NCI-H1092 treated with DMSO at 0.1 percent for 48 hours (cell line): ENCODE measurements at regions not wholly inside any gene's neighbourhood (a gene's known extent, or its start where the extent isn't known, plus 50 kb on each side); places are given as distances from the start of the nearest gene placed in this dataset.

ENCODE experiments used
- DNase-seq: peaks from one replicate; lab custom pipeline; 2025; lab: John Stamatoyannopoulos, UW

GRCh38 chr2:199627417-199627816, 169.7 kb upstream of the SATB2 start:
- DNase-seq: no peak

- DNase-seq: no peak
These were observed 167.2 kb upstream of the SATB2 start for GRCh38 chr2:199624958-199625357.

- no peak for DNase-seq
These were observed 154.9 kb upstream of the SATB2 start for GRCh38 chr2:199612509-199613130.

GRCh38 chr2:199607914-199608313, 150.2 kb upstream of the SATB2 start:
- DNase-seq: no peak

GRCh38 chr2:199606193-199606780, 148.5 kb upstream of the SATB2 start:
- no peak for DNase-seq

GRCh38 chr2:199603721-199604291, 146.1 kb upstream of the SATB2 start:
- DNase-seq: no peak

- DNase-seq: no peak
These were observed 145.4 kb upstream of the SATB2 start for GRCh38 chr2:199602896-199603717.

- peak; percentile 40 for DNase-seq
These were observed 144.6 kb upstream of the SATB2 start for GRCh38 chr2:199602271-199602895.

GRCh38 chr2:199596549-199596948, 138.8 kb upstream of the SATB2 start:
- peak; percentile 3 for DNase-seq

GRCh38 chr2:199594443-199594842, 136.7 kb upstream of the SATB2 start:
- DNase-seq: no peak

GRCh38 chr2:199591826-199592225, 134.1 kb upstream of the SATB2 start:
- no peak for DNase-seq

- no peak for DNase-seq
These were observed 132.8 kb upstream of the SATB2 start for GRCh38 chr2:199590321-199591203.

GRCh38 chr2:199589306-199589705, 131.6 kb upstream of the SATB2 start:
- DNase-seq: no peak

- no peak for DNase-seq
These were observed 130.3 kb upstream of the SATB2 start for GRCh38 chr2:199588054-199588453.

GRCh38 chr2:199586646-199587045, 128.9 kb upstream of the SATB2 start:
- DNase-seq: no peak

GRCh38 chr2:199583676-199584075, 125.9 kb upstream of the SATB2 start:
- no peak for DNase-seq

GRCh38 chr2:199581935-199582360, 124.2 kb upstream of the SATB2 start:
- no peak for DNase-seq

- DNase-seq: no peak
These were observed 123.7 kb upstream of the SATB2 start for GRCh38 chr2:199581408-199581807.

- DNase-seq: no peak
These were observed 117.7 kb upstream of the SATB2 start for GRCh38 chr2:199575416-199575815.

- no peak for DNase-seq
These were observed 114.8 kb upstream of the SATB2 start for GRCh38 chr2:199572571-199572970.

GRCh38 chr2:199570934-199571333, 113.2 kb upstream of the SATB2 start:
- DNase-seq: no peak
